ENCODE measurements at regions not wholly inside any gene's neighbourhood (a gene's known extent, or its start where the extent isn't known, plus 50 kb on each side); places are given as distances from the start of the nearest gene placed in this dataset.

GRCh38 chr4:152206646-152207377 is 329.1 kb downstream of the FBXW7 start:
- no peak for TF ChIP-seq POLR2A (IDR thresholded peaks at IDR 0.05)
- no peak for TF ChIP-seq CTCF (IDR thresholded peaks at IDR 0.05)

Data from esophagus squamous epithelium (tissue), 4 donors.